GM12872 (cell line): ENCODE measurements at regions not wholly inside any gene's neighbourhood (a gene's known extent, or its start where the extent isn't known, plus 50 kb on each side); places are given as distances from the start of the nearest gene placed in this dataset.

Source experiments
- TF ChIP-seq, protein P1 (sequence below): IDR thresholded peaks from 3 replicates; pipeline ENCODE4 v1.5.1; 2011; ENCODE audit warnings: low read depth, mild to moderate bottlenecking, low read length, moderate library complexity; ENCODE audit not compliant: insufficient read depth

GRCh38 chr10:28733245-28733644 lies 55.9 kb downstream of the BAMBI start:
- TF ChIP-seq, protein P1, sequence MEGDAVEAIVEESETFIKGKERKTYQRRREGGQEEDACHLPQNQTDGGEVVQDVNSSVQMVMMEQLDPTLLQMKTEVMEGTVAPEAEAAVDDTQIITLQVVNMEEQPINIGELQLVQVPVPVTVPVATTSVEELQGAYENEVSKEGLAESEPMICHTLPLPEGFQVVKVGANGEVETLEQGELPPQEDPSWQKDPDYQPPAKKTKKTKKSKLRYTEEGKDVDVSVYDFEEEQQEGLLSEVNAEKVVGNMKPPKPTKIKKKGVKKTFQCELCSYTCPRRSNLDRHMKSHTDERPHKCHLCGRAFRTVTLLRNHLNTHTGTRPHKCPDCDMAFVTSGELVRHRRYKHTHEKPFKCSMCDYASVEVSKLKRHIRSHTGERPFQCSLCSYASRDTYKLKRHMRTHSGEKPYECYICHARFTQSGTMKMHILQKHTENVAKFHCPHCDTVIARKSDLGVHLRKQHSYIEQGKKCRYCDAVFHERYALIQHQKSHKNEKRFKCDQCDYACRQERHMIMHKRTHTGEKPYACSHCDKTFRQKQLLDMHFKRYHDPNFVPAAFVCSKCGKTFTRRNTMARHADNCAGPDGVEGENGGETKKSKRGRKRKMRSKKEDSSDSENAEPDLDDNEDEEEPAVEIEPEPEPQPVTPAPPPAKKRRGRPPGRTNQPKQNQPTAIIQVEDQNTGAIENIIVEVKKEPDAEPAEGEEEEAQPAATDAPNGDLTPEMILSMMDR: no peak

- TF ChIP-seq, protein P1: no peak
These were observed 56.3 kb downstream of the BAMBI start for GRCh38 chr10:28733647-28734046.

- TF ChIP-seq, protein P1: no peak
These were observed 57.8 kb downstream of the BAMBI start for GRCh38 chr10:28734938-28735759.

DNA sequence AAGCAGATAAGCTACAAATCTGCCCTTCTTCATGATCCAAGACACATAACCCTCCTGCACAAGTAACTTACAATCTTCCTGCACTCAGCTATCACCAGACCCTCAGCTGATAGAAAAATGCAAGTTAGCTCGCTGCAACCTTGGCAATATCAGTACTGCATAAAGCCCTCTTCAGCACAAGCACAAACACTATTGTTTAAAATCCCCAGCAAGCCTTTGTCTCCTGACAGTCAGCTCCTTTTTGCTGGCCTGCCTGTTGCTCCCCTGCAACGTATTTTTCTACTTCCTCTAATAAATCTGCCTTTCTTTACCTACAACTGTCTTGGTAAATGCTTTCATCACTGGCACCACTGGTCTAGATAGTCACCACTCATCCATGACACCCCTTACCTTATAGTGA lies 59.8 kb downstream of the BAMBI start:
- TF ChIP-seq, protein P1: no peak

DNA sequence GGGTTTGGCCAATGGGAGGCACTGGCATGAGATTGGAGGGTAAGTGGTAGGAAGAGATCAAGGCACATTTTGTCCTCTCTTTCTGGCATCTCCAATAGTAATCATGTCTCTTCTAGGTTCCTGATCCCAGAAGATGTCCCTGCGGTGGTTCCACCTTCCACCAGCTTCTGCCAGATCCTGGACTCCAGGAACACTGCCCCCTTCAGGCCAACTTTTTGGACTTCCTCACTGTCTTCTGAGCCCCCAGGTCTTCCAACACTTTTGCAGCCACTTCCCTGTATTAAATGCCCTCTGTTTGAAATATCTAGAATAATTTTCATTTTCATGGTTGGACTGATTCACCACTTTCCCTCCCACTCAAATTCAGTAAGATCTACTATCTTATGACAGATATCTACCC lies 60.9 kb downstream of the BAMBI start:
- TF ChIP-seq, protein P1: 0 out of 3 replicates have a peak, but pooled peaks have one; percentile 25

DNA sequence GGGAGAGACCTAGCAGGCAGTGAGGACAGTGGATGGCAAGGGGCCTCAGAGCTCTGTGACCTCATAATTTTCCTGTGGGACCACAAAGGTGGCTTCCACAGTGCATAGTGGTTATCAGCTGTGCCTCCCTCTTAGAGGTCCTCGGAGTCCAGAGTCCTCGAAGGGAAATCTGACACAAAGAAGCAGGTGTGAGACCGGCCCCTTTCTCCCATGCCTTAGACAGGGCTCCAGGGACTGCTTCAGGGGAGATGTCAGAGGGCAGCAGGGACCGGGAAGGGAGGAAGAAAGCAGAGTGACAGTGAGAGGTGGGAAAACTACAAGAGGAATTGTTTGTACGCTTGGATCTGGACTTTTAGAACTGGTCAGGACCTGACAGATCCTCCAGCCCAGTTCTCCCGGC lies 66.3 kb downstream of the BAMBI start:
- TF ChIP-seq, protein P1: no peak

GRCh38 chr10:28744069-28744768 lies 66.9 kb downstream of the BAMBI start:
- TF ChIP-seq, protein P1: no peak
